K562 (cell line): ENCODE measurements at regions not wholly inside any gene's neighbourhood (a gene's known extent, or its start where the extent isn't known, plus 50 kb on each side); places are given as distances from the start of the nearest gene placed in this dataset.
A peak's percentile ranks its signal among the peaks of the same experiment; 100 is the strongest.

Source experiments
- DEAF1 ChIP-seq: fragments of 450-650 bp; formaldehyde crosslinking; IDR thresholded peaks from 2 replicates; pipeline ENCODE4 v1.4.0; 2020; ENCODE audit warnings: mild to moderate bottlenecking, moderate library complexity
- HMBOX1 ChIP-seq: sonication (generic); IDR thresholded peaks from 2 replicates; pipeline ENCODE4 v1.6.1; 2016
- HSF4 ChIP-seq: fragments of 250-450 bp; sonication (Bioruptor Pico); IDR thresholded peaks from 2 replicates; pipeline ENCODE4 v2.1.2; 2022; ENCODE audit warnings: mild to moderate bottlenecking, moderate library complexity, borderline replicate concordance
- LEF1 ChIP-seq: fragments of 450-650 bp; IDR thresholded peaks from 2 replicates; pipeline ENCODE4 v1.6.1; 2016; ENCODE audit warnings: mild to moderate bottlenecking
- MEIS2 ChIP-seq: fragments of 450-650 bp; IDR thresholded peaks from 2 replicates; pipeline ENCODE4 v1.6.1; 2014; ENCODE audit warnings: mild to moderate bottlenecking; ENCODE audit not compliant: partially characterized antibody
- NFYB ChIP-seq: IDR thresholded peaks from 2 replicates; pipeline ENCODE4 v1.6.1; 2011; ENCODE audit warnings: mild to moderate bottlenecking, moderate library complexity; ENCODE audit not compliant: insufficient read length; ENCODE audit errors: extremely low read depth
- PBX2 ChIP-seq, 2 experiments: IDR thresholded peaks in 1 of 2; conservative IDR thresholded peaks in 1 of 2; 2 replicates each; pipeline ENCODE4 v1.6.1; 2016; ENCODE audit warnings: low read depth in 2 of 2, mild to moderate bottlenecking in 1 of 2, missing compliant biosample characterization in 1 of 2, missing genetic modification characterization in 1 of 2, moderate library complexity in 1 of 2
- PKNOX1 ChIP-seq: fragments of 450-650 bp; IDR thresholded peaks from 2 replicates; pipeline ENCODE4 v1.6.1; 2016
- SLC30A9 ChIP-seq: fragments of 250-450 bp; sonication (Bioruptor Pico); IDR thresholded peaks from 2 replicates; pipeline ENCODE4 v1.8.0; 2022; ENCODE audit warnings: mild to moderate bottlenecking, moderate library complexity
- TRIM25 ChIP-seq: fragments of 450-650 bp; IDR thresholded peaks from 2 replicates; pipeline ENCODE4 v1.7.0; 2016; ENCODE audit warnings: borderline replicate concordance
- ZNF143 ChIP-seq: sonication (generic); formaldehyde crosslinking; IDR thresholded peaks from 2 replicates; pipeline ENCODE4 v1.9.0; 2022; ENCODE audit warnings: mild to moderate bottlenecking, missing genetic modification reagents
- ZNF436 ChIP-seq: fragments of 250-450, 450-650 bp; sonication (Bioruptor Pico); formaldehyde crosslinking; IDR thresholded peaks from 2 replicates; pipeline ENCODE4 v1.7.0; 2020; ENCODE audit warnings: mild to moderate bottlenecking
- ZNF592 ChIP-seq: fragments of 450-650 bp; IDR thresholded peaks from 2 replicates; pipeline ENCODE4 v1.6.1; 2017; ENCODE audit warnings: antibody characterized with exemption, mild to moderate bottlenecking

GRCh38 chr15:67914537-67915460 lies 75.0 kb upstream of the RNU6-1 start (continued):
- TF ChIP-seq PBX2 (CRISPR knock-in tag; IDR thresholded peaks at IDR 0.05; ENCODE audit: low read depth): no peak
- TF ChIP-seq PBX2 (tag; conservative IDR thresholded peaks at IDR 0.05; ENCODE audit: low read depth): peak; percentile 90
- TF ChIP-seq TRIM25: no peak
- TF ChIP-seq PKNOX1: peak; percentile 37
- peak; percentile 90 for TF ChIP-seq MEIS2
- TF ChIP-seq HMBOX1: peak; percentile 79
- no peak for TF ChIP-seq ZNF436 (CRISPR knock-in tag)
- 0 out of 2 replicates have a peak, but pooled peaks have one; percentile 12 for TF ChIP-seq ZNF592
- TF ChIP-seq ZNF143 (CRISPR knock-in tag): no peak
- TF ChIP-seq NFYB: no peak
- TF ChIP-seq LEF1: peak; percentile 52; the same call in 1 of the 2 replicates
- no peak for TF ChIP-seq HSF4 (CRISPR knock-in tag)
- TF ChIP-seq SLC30A9 (CRISPR knock-in tag): no peak
- no peak for TF ChIP-seq DEAF1 (CRISPR knock-in tag)
